HepG2 (cell line): ENCODE measurements at regions not wholly inside any gene's neighbourhood (a gene's known extent, or its start where the extent isn't known, plus 50 kb on each side); places are given as distances from the start of the nearest gene placed in this dataset.

Experiments
- CBFB ChIP-seq: sonication (generic); formaldehyde crosslinking; IDR thresholded peaks from 2 replicates; pipeline ENCODE4 v1.4.0; 2020; ENCODE audit warnings: missing genetic modification reagents
- CHD4 ChIP-seq: fragments of 200-600 bp; sonication (generic); IDR thresholded peaks from 2 replicates; pipeline ENCODE4 v1.7.0; 2017; ENCODE audit warnings: mild to moderate bottlenecking, low read length, borderline replicate concordance
- CTCF ChIP-seq: sonication (generic); formaldehyde crosslinking; IDR thresholded peaks from 2 replicates; pipeline ENCODE4 v1.5.0; 2020; ENCODE audit warnings: mild to moderate bottlenecking, missing genetic modification reagents, moderate library complexity
- PHF21A ChIP-seq: sonication (generic); formaldehyde crosslinking; IDR thresholded peaks from 2 replicates; pipeline ENCODE4 v1.5.0; 2020; ENCODE audit warnings: mild to moderate bottlenecking, missing genetic modification reagents
- POLR2A ChIP-seq, 2 experiments: IDR thresholded peaks; 2 replicates each; pipeline ENCODE4 v1.6.1; 2011; ENCODE audit warnings: low read depth in 2 of 2, low read length in 2 of 2, mild to moderate bottlenecking in 1 of 2, moderate library complexity in 1 of 2; ENCODE audit not compliant: insufficient read depth in 1 of 2
- SIN3B ChIP-seq: fragments of 150-350 bp; IDR thresholded peaks from 2 replicates; pipeline ENCODE4 v1.6.1; 2014; ENCODE audit warnings: low read length
- SP1 ChIP-seq, 2 experiments: fragments of 450-650 bp in 1 of 2; sonication (generic) in 1 of 2; formaldehyde crosslinking in 1 of 2; IDR thresholded peaks; 2 replicates each; pipeline versions ENCODE4 v1.4.0 to v1.6.1; 2016 to 2020; ENCODE audit warnings: missing genetic modification reagents in 1 of 2
- TAF1 ChIP-seq: sonication (generic); formaldehyde crosslinking; IDR thresholded peaks from 2 replicates; pipeline ENCODE4 v1.4.0; 2020; ENCODE audit warnings: missing genetic modification reagents
- TRIM24 ChIP-seq: sonication (generic); formaldehyde crosslinking; IDR thresholded peaks from 2 replicates; pipeline ENCODE4 v1.8.0; 2022; ENCODE audit warnings: mild to moderate bottlenecking, missing genetic modification reagents
- XRCC5 ChIP-seq: fragments of 200-400 bp; formaldehyde crosslinking; optimal IDR thresholded peaks from 2 replicates; pipeline ENCODE3; 2017; ENCODE audit warnings: mild to moderate bottlenecking, low read length
- ZNF530 ChIP-seq: sonication (generic); formaldehyde crosslinking; IDR thresholded peaks from 2 replicates; pipeline ENCODE4 v1.5.0; 2020; ENCODE audit warnings: low read depth, mild to moderate bottlenecking, missing genetic modification reagents
- ZNF614 ChIP-seq: IDR thresholded peaks from 2 replicates; pipeline ENCODE4 v1.6.1; 2018; ENCODE audit warnings: missing biosample characterization, missing genetic modification reagents, inconsistent platforms, borderline replicate concordance
- TF ChIP-seq, protein P1 (sequence below): sonication (generic); formaldehyde crosslinking; IDR thresholded peaks from 2 replicates; pipeline ENCODE4 v1.4.0; 2020; ENCODE audit warnings: missing genetic modification reagents, borderline replicate concordance

- TF ChIP-seq TRIM24 (no peak), ZNF614 (no peak), XRCC5 (no peak), TAF1 (CRISPR knock-in tag) (no peak), ZNF530 (CRISPR knock-in tag) (no peak), CBFB (CRISPR knock-in tag) (no peak), SIN3B (no peak), SP1 (IDR thresholded peaks at IDR 0.05) (no peak), SP1 (CRISPR knock-in tag; IDR thresholded peaks at IDR 0.05) (no peak), CHD4 (no peak), CTCF (CRISPR knock-in tag) (no peak), POLR2A (IDR thresholded peaks at IDR 0.05; ENCODE audit: insufficient read depth in 1 of 2, low read depth in 2 of 2, low read length in 2 of 2) (no peak), PHF21A (CRISPR knock-in tag) (no peak)
- TF ChIP-seq, protein P1, sequence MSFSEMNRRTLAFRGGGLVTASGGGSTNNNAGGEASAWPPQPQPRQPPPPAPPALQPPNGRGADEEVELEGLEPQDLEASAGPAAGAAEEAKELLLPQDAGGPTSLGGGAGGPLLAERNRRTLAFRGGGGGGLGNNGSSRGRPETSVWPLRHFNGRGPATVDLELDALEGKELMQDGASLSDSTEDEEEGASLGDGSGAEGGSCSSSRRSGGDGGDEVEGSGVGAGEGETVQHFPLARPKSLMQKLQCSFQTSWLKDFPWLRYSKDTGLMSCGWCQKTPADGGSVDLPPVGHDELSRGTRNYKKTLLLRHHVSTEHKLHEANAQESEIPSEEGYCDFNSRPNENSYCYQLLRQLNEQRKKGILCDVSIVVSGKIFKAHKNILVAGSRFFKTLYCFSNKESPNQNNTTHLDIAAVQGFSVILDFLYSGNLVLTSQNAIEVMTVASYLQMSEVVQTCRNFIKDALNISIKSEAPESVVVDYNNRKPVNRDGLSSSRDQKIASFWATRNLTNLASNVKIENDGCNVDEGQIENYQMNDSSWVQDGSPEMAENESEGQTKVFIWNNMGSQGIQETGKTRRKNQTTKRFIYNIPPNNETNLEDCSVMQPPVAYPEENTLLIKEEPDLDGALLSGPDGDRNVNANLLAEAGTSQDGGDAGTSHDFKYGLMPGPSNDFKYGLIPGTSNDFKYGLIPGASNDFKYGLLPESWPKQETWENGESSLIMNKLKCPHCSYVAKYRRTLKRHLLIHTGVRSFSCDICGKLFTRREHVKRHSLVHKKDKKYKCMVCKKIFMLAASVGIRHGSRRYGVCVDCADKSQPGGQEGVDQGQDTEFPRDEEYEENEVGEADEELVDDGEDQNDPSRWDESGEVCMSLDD (CRISPR knock-in tag), result no peak
Measured at GRCh38 chr9:88034964-88035363, 60.6 kb upstream of the CDK20 start.
